ENCODE measurements at regions not wholly inside any gene's neighbourhood (a gene's known extent, or its start where the extent isn't known, plus 50 kb on each side); places are given as distances from the start of the nearest gene placed in this dataset.

- intact Hi-C loops (cut with DNase I) = loop anchor here (10.0 kb wide), 2 partner anchors 904 to 1274 kb away; partner anchors contain the start of gene ZPBP
- no peak for DNase-seq
Measured at GRCh38 chr7:51368334-51368733, 51.7 kb upstream of the COBL start.

GRCh38 chr7:51367614-51367968, 51.0 kb upstream of the COBL start:
- intact Hi-C loops (cut with DNase I) = loop anchor here (1.0 to 10.0 kb wide), 3 partner anchors 205 to 1273 kb away; partner anchors contain the start of gene ZPBP
- DNase-seq = no peak

- DNase-seq = peak in 6 of 10 donors; percentile 19 to 86 (median 54)
- intact Hi-C loops (cut with DNase I) = loop anchor here (1.0 to 10.0 kb wide), 3 partner anchors 205 to 1272 kb away; partner anchors contain the start of gene ZPBP
Measured at GRCh38 chr7:51366930-51367613, 50.5 kb upstream of the COBL start.

Data from posterior cingulate gyrus (tissue), 11 donors.